ENCODE measurements at regions not wholly inside any gene's neighbourhood (a gene's known extent, or its start where the extent isn't known, plus 50 kb on each side); places are given as distances from the start of the nearest gene placed in this dataset.

DNA sequence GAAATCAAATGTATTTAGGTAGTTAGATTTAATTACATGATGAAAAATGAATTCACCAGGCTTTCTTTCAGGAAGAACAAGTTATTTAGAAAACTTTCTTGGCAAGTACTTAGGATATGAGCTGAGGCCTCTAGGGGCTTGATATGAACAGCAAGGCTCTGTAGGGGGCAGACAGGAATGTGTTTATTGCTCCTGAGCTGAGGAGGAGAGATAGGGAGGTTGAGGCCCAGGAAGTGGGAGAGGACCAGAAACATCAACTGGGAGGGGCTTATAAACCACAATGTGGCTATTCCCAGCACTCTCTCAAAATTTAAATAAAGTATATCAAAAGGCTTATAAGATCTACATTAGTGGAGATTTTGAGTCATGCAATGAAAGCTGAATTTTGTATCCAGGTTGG is 154.0 kb upstream of the MAF start:
- BruUV-seq (replicated peaks): no TSS peak
- peak overlapping the region; percentile 49 for H3K27ac Mint-ChIP-seq (ENCODE audit: low read depth, unreplicated experiment)
- intact Hi-C loops (cut with micrococcal nuclease): no loop called here

DNA sequence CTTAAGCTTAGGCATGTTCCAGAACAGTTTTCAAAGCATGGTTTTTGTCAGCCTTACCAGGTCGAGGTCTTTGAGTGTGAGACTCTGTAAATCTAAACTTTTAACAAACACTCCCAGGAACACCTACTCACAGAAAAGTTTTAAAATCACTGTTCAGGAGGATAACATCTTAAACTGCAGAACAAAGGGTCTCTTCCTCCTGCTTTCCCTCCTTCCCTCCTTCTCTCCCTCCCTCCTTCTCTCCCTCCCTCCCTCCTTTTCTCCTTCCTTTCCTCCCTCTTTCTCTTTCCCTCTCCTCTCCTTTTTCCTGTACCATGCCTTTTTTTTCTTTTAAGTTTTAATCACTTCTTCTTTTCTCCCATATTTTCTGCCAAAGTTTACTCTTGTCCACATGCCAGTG is 153.5 kb upstream of the MAF start:
- TF ChIP-seq CTCF (IDR thresholded peaks at IDR 0.05; ENCODE audit: unreplicated experiment): no peak
- POLR2A ChIA-PET: interaction anchor here (1.4 to 3.5 kb wide), 3 partner anchors 95 to 102 kb away, joined by 3 to 18 read pairs (median 5); no protein-coding TSS in a partner anchor
- H3K9me3 Mint-ChIP-seq (ENCODE audit: unreplicated experiment): no peaks in the 10 kb centered on the region
- no TSS peak for BruUV-seq (replicated peaks)
- intact Hi-C loops (cut with micrococcal nuclease): no loop called here
- H3K36me3 Mint-ChIP-seq (ENCODE audit: insufficient read depth, unreplicated experiment): no peaks in the 10 kb centered on the region
- H3K4me3 Mint-ChIP-seq (ENCODE audit: unreplicated experiment): no peak overlapping the region
- H3K4me1 Mint-ChIP-seq (ENCODE audit: insufficient read depth, unreplicated experiment): peaks cover 42% of the 10 kb centered on the region
- no peak for DNase-seq (ENCODE audit: unreplicated experiment)
- peak overlapping the region; percentile 49 for H3K27ac Mint-ChIP-seq (ENCODE audit: low read depth, unreplicated experiment)
- CTCF ChIA-PET: interaction anchor here (2.4 kb wide), 1 partner anchor 153 kb away, joined by 10 read pairs; the partner anchor contains the start of gene MAF
- H3K27me3 Mint-ChIP-seq (ENCODE audit: insufficient read depth, unreplicated experiment): no peaks in the 10 kb centered on the region

More for the DNA sequence above, 154.0 kb upstream of the MAF start:
- no peak for TF ChIP-seq CTCF (IDR thresholded peaks at IDR 0.05; ENCODE audit: unreplicated experiment)
- Mint-ChIP-seq H3K36me3 (ENCODE audit: insufficient read depth, unreplicated experiment) (no peaks in the 10 kb centered on the region), H3K9me3 (ENCODE audit: unreplicated experiment) (no peaks in the 10 kb centered on the region), H3K27me3 (ENCODE audit: insufficient read depth, unreplicated experiment) (no peaks in the 10 kb centered on the region), H3K4me1 (ENCODE audit: insufficient read depth, unreplicated experiment) (peaks cover 45% of the 10 kb centered on the region), H3K4me3 (ENCODE audit: unreplicated experiment) (no peak overlapping the region)
- no peak for DNase-seq (ENCODE audit: unreplicated experiment)
- CTCF ChIA-PET: no interaction called here
- POLR2A ChIA-PET: interaction anchor here (1.0 to 1.4 kb wide), 2 partner anchors 11 to 94 kb away, joined by 3 to 4 read pairs; no protein-coding TSS in a partner anchor

DNA sequence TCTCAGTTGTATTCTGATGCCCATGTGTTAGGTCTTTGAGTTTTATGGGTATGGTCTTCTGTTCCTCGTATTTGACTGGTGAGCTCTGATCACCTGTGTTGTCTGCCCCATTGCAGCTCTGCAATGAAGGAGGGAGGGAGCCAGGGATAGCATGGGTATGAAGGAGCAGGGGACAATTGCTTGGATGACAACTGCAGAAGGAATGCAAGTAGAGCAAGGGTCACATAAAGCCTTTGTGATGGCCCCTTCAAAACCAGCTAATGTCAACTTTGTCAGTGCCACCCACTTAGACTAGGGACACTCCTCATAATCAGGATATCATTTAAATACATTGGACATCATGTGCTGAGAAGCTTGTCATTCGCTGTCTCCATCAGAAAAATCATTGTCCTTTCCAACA is 152.7 kb upstream of the MAF start:
- intact Hi-C loops (cut with micrococcal nuclease): no loop called here
- Mint-ChIP-seq H3K4me3 (ENCODE audit: unreplicated experiment) (no peak overlapping the region), H3K27ac (ENCODE audit: low read depth, unreplicated experiment) (no peak overlapping the region), H3K36me3 (ENCODE audit: insufficient read depth, unreplicated experiment) (no peaks in the 10 kb centered on the region), H3K27me3 (ENCODE audit: insufficient read depth, unreplicated experiment) (no peaks in the 10 kb centered on the region), H3K4me1 (ENCODE audit: insufficient read depth, unreplicated experiment) (peaks cover 34% of the 10 kb centered on the region), H3K9me3 (ENCODE audit: unreplicated experiment) (no peaks in the 10 kb centered on the region)
- TF ChIP-seq CTCF (IDR thresholded peaks at IDR 0.05; ENCODE audit: unreplicated experiment): no peak
- no peak for DNase-seq (ENCODE audit: unreplicated experiment)
- no TSS peak for BruUV-seq (replicated peaks)
- POLR2A ChIA-PET: interaction anchor here (0.8 to 3.5 kb wide), 8 partner anchors 8 to 143 kb away, joined by 3 to 18 read pairs (median 6); no protein-coding TSS in a partner anchor
- CTCF ChIA-PET: interaction anchor here (0.5 to 2.4 kb wide), 2 partner anchors 152 to 300 kb away, joined by 3 to 10 read pairs; partner anchors contain the start of gene MAF

DNA sequence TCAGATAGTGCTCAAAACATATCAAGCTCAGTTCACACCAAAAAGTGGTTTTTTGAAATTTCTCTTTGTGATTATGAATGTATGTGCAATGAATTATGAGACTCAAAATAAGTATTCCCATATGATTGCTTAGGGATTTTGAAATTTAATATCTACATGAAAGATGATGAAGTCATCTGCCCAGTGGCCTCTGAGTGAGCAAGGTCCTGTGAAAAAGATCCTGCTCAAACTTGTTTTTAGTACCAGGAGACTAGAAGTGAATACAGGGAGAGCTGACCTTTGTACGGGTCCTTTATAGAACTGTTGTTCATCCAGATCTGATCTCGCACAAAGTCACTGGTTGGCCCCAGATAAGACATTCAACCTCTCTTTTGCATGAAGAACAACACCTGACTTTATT is 151.9 kb upstream of the MAF start:
- DNase-seq (ENCODE audit: unreplicated experiment): peak; percentile 47
- no peak overlapping the region for H3K4me3 Mint-ChIP-seq (ENCODE audit: unreplicated experiment)
- POLR2A ChIA-PET: interaction anchor here (0.6 to 3.5 kb wide), 16 partner anchors 9 to 151 kb away, joined by 3 to 18 read pairs (median 4); partner anchors contain the start of gene MAF
- H3K27me3 Mint-ChIP-seq (ENCODE audit: insufficient read depth, unreplicated experiment): no peaks in the 10 kb centered on the region
- peaks cover 39% of the 10 kb centered on the region for H3K4me1 Mint-ChIP-seq (ENCODE audit: insufficient read depth, unreplicated experiment)
- H3K36me3 Mint-ChIP-seq (ENCODE audit: insufficient read depth, unreplicated experiment): no peaks in the 10 kb centered on the region
- intact Hi-C loops (cut with micrococcal nuclease): no loop called here
- no peak for TF ChIP-seq CTCF (IDR thresholded peaks at IDR 0.05; ENCODE audit: unreplicated experiment)
- no peaks in the 10 kb centered on the region for H3K9me3 Mint-ChIP-seq (ENCODE audit: unreplicated experiment)
- CTCF ChIA-PET: interaction anchor here (1.4 to 2.4 kb wide), 2 partner anchors 38 to 151 kb away, joined by 3 to 10 read pairs; partner anchors contain the start of gene MAF
- peak overlapping the region; percentile 9 for H3K27ac Mint-ChIP-seq (ENCODE audit: low read depth, unreplicated experiment)
- BruUV-seq (replicated peaks): no TSS peak

All from MCF 10A (cell line).